ENCODE measurements at regions not wholly inside any gene's neighbourhood (a gene's known extent, or its start where the extent isn't known, plus 50 kb on each side); places are given as distances from the start of the nearest gene placed in this dataset.

DNA sequence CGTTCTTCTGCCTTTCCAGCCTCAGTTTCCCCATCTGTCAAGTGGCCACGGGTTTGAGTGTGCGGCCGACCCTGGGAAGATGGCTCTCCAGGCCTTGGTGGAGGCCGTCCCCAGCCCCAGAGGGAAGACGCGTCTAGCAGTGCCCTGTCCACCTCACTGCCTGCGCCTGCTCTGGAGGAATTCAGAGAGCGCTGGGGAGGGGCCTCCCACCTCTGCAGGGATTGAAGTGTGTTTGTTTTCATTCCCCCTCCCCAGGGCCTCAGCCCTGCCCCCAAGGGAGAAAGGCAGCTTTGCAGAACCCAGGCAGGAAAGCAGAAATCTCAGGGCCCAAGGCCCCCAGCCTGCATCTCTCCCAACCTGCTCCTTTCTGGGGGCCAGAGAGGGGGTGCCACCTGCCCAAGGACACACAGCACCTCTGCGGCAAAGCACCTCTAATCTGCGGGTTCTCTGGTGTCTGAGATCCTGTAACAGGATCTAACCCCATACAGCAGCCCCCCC, 91.0 kb downstream of the MICALL2 start:
- TF ChIP-seq, protein P1, sequence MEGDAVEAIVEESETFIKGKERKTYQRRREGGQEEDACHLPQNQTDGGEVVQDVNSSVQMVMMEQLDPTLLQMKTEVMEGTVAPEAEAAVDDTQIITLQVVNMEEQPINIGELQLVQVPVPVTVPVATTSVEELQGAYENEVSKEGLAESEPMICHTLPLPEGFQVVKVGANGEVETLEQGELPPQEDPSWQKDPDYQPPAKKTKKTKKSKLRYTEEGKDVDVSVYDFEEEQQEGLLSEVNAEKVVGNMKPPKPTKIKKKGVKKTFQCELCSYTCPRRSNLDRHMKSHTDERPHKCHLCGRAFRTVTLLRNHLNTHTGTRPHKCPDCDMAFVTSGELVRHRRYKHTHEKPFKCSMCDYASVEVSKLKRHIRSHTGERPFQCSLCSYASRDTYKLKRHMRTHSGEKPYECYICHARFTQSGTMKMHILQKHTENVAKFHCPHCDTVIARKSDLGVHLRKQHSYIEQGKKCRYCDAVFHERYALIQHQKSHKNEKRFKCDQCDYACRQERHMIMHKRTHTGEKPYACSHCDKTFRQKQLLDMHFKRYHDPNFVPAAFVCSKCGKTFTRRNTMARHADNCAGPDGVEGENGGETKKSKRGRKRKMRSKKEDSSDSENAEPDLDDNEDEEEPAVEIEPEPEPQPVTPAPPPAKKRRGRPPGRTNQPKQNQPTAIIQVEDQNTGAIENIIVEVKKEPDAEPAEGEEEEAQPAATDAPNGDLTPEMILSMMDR (IDR thresholded peaks at IDR 0.05; ENCODE audit: low read length): no peak
- TF ChIP-seq EZH2 (optimal IDR thresholded peaks at IDR 0.05; ENCODE audit: low read depth, low read length) (no peak), EZH2phosphoT487 (IDR thresholded peaks at IDR 0.05; ENCODE audit: low read length) (no peak)
